Thymus (tissue), 11 donors: ENCODE measurements at regions not wholly inside any gene's neighbourhood (a gene's known extent, or its start where the extent isn't known, plus 50 kb on each side); places are given as distances from the start of the nearest gene placed in this dataset.

Experiments
- DNase-seq, 9 donors: peaks; one replicate each; pipeline ENCODE4 v3.0.0-alpha.2; 2013; ENCODE audit warnings: low spot score in 9 of 9, low read depth in 6 of 9, missing footprints in 1 of 9
- H3K27ac ChIP-seq, 2 donors: one replicate each; pipeline ENCODE4 v1.5.1; 2013; ENCODE audit warnings: control low read depth in 1 of 2, low read depth in 1 of 2, low read length in 1 of 2, mild to moderate bottlenecking in 1 of 2, moderate library complexity in 1 of 2
- H3K27me3 ChIP-seq, 2 donors: one replicate each; pipeline ENCODE4 v1.5.1; 2013; ENCODE audit warnings: low read length in 1 of 2; ENCODE audit not compliant: control insufficient read depth in 2 of 2, insufficient read depth in 1 of 2
- H3K36me3 ChIP-seq, 2 donors: one replicate each; pipeline ENCODE4 v1.5.1; 2013; ENCODE audit warnings: low read length in 1 of 2, mild to moderate bottlenecking in 1 of 2, moderate library complexity in 1 of 2; ENCODE audit not compliant: control insufficient read depth in 2 of 2, insufficient read depth in 2 of 2
- H3K4me1 ChIP-seq, 2 donors: one replicate each; pipeline ENCODE4 v1.5.1; 2013; ENCODE audit warnings: low read length in 2 of 2; ENCODE audit not compliant: control insufficient read depth in 2 of 2, insufficient read depth in 2 of 2
- H3K4me3 ChIP-seq, 2 donors: one replicate each; pipeline ENCODE4 v1.5.1; 2013; ENCODE audit warnings: low read length in 2 of 2, control low read depth in 1 of 2, mild to moderate bottlenecking in 1 of 2
- H3K9me3 ChIP-seq, 2 donors: one replicate each; pipeline ENCODE4 v1.5.1; 2013; ENCODE audit warnings: low read length in 1 of 2, mild to moderate bottlenecking in 1 of 2; ENCODE audit not compliant: control insufficient read depth in 2 of 2, insufficient read depth in 1 of 2
- WGBS: extraction: QIAGEN DNeasy Blood & Tissue Kit; methylation state at CpG from one replicate; pipeline ENCODE4 v1.1.7; 2013; 5-methylcytosine and 5-hydroxymethylcytosine counted together
- donor health status: healthy.

DNA sequence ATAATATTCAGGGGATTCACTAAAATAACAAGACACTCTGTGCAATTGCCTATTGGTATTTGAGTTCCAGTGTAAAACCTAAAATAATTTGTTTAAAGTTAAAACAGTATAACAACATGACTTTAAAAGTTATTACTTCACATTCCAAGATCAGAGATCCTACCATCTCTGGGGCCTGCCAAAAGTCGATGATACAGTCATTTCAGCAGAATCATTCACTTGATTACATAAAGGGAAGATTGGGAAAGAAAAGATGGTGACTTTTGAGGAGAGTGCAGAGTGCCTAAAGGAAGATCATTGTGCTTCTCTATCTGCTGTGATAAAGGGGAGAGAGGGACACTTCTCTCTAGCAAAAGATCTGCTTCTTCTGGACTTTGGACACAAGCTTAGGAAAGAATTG is 784.4 kb upstream of the ADGRL4 start:
- Histone ChIP-seq H3K36me3 (no peaks in the 10 kb centered on the region), H3K4me3 (no peak overlapping the region), H3K9me3 (no peaks in the 10 kb centered on the region), H3K27ac (no peak overlapping the region), H3K4me1 (no peaks in the 10 kb centered on the region), H3K27me3 (no peaks in the 10 kb centered on the region)
- DNase-seq = no peak
- 86% methylated on average over 1 of the region's 1 CpG for WGBS

DNA sequence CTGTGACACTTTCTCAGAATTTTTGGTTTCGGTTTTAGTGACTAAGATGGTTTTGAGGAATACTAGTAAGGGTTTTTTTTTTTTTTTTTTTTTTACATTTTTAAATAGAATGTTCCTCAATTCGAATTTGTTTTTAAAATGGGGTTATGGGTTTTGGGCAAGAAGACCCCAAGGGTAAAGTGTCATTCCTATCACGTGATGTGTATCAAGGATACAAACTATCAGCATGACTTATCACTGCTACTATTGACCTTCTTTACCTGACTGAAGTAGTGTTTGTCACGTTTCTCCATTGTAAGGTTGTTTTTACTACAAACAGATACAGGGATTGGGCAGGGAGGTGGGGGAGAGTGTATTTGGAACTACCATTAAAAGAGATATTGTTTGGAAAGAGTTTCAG is 781.1 kb upstream of the ADGRL4 start:
- Histone ChIP-seq H3K27ac (no peak overlapping the region), H3K4me3 (no peak overlapping the region), H3K4me1 (no peaks in the 10 kb centered on the region), H3K36me3 (no peaks in the 10 kb centered on the region), H3K27me3 (no peaks in the 10 kb centered on the region), H3K9me3 (no peaks in the 10 kb centered on the region)
- WGBS = 83% methylated on average over 4 of the region's 4 CpGs
- no peak for DNase-seq

DNA sequence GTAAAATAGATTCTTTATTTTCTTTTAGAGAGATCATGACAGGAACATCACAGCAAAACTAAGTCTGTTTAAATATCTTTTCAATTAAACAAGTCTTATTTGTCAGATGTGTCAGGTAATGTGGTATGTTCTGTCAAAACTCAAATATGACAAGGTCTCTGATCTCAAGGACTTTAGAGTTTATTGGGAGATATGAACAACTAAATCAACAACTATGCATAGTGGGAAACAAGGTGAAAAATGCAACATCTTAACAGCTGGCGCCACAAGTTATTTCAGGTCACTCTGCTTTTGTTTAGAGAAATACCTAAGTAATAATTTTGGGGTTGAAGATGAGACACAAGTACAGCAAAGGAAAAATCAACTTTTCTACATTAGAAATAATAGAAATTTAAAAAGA is 779.4 kb upstream of the ADGRL4 start:
- 95% methylated on average over 1 of the region's 1 CpG for WGBS
- no peaks in the 10 kb centered on the region for H3K36me3 ChIP-seq
- H3K27me3 ChIP-seq = no peaks in the 10 kb centered on the region
- no peak for DNase-seq
- no peak overlapping the region for H3K4me3 ChIP-seq
- H3K27ac ChIP-seq = no peak overlapping the region
- H3K4me1 ChIP-seq = no peaks in the 10 kb centered on the region
- H3K9me3 ChIP-seq = no peaks in the 10 kb centered on the region

DNA sequence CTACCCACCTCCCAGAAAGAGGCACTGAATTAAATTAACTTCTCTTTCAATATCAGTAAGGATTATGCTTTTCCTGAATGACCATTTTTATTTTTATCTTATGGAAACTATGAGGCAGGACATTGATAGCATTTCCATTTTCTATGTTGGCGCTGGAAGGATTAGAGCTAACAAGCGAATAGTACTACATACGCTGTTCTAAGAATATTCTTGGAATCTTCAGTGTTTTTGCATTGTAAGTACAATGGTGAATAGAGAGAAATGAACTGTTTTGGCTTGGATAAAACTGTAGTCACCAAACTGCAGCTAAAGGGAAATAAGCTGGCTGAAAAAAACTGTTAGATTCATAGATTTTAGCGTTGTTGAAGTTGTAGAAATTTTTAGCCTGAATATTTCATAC is 779.0 kb upstream of the ADGRL4 start:
- WGBS = 96% methylated on average over 4 of the region's 4 CpGs
- Histone ChIP-seq H3K27me3 (no peaks in the 10 kb centered on the region), H3K27ac (no peak overlapping the region), H3K9me3 (no peaks in the 10 kb centered on the region), H3K36me3 (no peaks in the 10 kb centered on the region), H3K4me1 (no peaks in the 10 kb centered on the region), H3K4me3 (no peak overlapping the region)
- DNase-seq = no peak

DNA sequence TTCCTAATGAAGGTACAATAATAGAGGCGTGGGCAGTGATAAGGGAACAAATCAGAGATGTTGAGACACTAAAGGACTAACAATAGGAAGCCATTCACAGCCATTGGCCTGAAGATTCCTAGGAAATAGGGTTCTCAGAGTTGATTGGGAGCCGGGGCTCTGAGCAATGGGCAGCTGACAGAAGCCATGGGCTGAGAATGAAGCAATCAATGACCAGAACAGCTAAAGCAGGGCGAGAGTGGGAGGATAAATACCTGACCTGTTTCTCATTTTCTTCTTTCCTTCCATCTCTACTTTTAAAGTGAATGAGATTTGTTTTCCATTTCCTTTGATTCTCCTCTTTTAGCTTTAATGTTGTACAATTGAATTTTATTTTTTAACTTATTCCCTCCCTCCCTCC is 774.7 kb upstream of the ADGRL4 start:
- H3K9me3 ChIP-seq = no peaks in the 10 kb centered on the region
- H3K27ac ChIP-seq = no peak overlapping the region
- WGBS = 73% methylated on average over 3 of the region's 3 CpGs

DNA sequence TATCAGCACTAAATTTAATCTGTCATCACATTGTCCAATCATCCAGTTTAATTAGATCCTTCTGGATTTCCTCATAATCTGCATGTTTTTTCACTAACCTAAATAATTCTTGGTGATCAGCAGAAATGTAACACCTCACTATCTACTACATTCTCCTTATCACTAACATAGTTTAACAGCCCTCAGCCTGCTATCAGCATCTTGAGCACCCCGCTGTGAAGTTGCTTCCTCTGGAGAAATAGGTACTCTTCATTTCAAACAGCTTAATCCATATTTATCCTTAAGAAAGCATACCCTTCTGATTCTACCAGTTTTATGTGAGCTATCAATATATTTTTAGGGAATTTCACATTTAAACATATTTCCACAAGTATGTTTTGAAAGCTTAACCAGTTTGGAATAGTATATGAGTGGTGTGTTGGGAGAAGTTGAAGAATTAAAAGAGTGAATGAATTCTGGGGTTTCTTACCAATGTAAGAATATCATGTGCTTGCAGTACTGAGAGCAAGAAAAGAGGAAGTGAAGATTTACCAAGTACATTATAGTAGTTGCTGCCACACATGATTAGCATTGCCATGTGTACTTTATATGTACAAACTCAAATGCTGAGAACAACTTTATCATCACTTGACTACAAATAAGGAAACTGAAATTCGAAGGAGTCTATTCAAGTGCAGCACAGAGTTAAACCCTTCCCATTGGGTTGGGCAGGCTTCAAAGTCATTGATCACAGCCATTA is 771.1 kb upstream of the ADGRL4 start:
- H3K27me3 ChIP-seq = no peaks in the 10 kb centered on the region
- H3K4me1 ChIP-seq = no peaks in the 10 kb centered on the region
- H3K27ac ChIP-seq = no peak overlapping the region
- H3K4me3 ChIP-seq = no peak overlapping the region
- H3K36me3 ChIP-seq = no peaks in the 10 kb centered on the region
- DNase-seq = no peak
- H3K9me3 ChIP-seq = no peaks in the 10 kb centered on the region
- 62% methylated on average over 2 of the region's 2 CpGs for WGBS

More for the DNA sequence above, 774.7 kb upstream of the ADGRL4 start:
- Histone ChIP-seq H3K4me1 (no peaks in the 10 kb centered on the region), H3K36me3 (no peaks in the 10 kb centered on the region), H3K27me3 (no peaks in the 10 kb centered on the region), H3K4me3 (no peak overlapping the region)
- DNase-seq = no peak

DNA sequence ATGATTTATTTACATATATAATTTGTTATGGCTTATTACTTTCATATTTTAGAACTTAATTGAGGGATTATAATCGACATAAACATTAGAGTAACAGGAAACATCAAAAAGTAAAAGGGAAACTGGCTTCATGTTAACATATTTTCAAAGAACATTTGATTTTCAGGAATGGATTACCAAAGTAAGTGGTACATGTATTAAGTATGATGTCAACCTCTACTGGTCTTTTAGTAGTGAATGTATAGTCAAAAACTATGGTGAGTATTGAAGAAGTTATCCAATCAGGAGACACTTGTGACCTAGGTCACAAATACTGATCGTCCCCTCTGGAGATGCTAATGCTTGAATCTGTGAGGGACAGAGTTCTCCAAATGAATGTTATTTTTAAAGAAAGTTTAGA is 768.9 kb upstream of the ADGRL4 start:
- no peaks in the 10 kb centered on the region for H3K36me3 ChIP-seq
- WGBS = 83% methylated on average over 2 of the region's 2 CpGs
- H3K27ac ChIP-seq = no peak overlapping the region
- H3K9me3 ChIP-seq = no peaks in the 10 kb centered on the region
- H3K4me1 ChIP-seq = no peaks in the 10 kb centered on the region
- H3K27me3 ChIP-seq = no peaks in the 10 kb centered on the region
- DNase-seq = no peak
- no peak overlapping the region for H3K4me3 ChIP-seq

DNA sequence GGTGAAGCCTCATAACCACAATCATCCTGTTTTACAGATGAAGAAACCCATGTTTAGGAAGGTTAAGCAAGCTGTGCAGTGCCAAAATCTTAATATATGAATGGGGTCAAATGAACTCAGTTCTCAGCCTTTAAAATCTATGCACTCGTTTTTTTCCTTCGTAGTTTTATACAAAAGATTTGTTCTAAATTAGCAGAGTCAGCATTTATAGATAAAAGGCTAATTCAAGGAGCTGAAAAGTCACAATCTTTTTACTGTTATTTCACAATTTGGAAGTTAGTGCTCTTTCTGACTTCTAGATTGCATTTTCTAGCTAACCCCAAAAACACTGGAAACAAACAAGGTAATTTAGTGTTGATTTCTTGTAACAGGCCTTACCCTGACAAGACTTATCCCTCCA is 766.9 kb upstream of the ADGRL4 start:
- WGBS = 93% methylated on average over 2 of the region's 2 CpGs
- no peaks in the 10 kb centered on the region for H3K4me1 ChIP-seq
- H3K27me3 ChIP-seq = no peaks in the 10 kb centered on the region
- DNase-seq = no peak
- H3K9me3 ChIP-seq = no peaks in the 10 kb centered on the region
- no peak overlapping the region for H3K4me3 ChIP-seq
- no peak overlapping the region for H3K27ac ChIP-seq
- H3K36me3 ChIP-seq = no peaks in the 10 kb centered on the region

DNA sequence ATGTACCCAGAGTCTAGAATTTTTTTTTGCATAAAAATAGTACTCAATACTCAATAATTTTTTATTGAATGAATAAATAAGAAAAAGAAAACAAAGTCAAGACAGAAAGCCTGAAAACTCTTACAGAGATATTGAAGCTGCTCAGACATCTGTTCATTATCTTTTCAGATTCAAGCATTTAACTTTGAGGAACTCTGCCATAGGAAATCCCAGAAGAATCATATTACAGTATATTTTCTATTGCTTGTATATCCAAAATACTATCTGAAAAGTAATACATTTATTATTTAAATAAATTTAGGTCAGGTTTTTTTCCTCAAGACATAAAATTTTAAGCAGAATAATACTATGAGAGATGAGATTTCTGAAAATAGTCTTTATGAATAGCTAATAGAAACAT is 755.9 kb upstream of the ADGRL4 start:
- H3K9me3 ChIP-seq = no peaks in the 10 kb centered on the region
- H3K4me1 ChIP-seq = no peaks in the 10 kb centered on the region
- no peaks in the 10 kb centered on the region for H3K27me3 ChIP-seq
- H3K27ac ChIP-seq = no peak overlapping the region
- H3K36me3 ChIP-seq = no peaks in the 10 kb centered on the region
- no peak overlapping the region for H3K4me3 ChIP-seq
- no peak for DNase-seq

DNA sequence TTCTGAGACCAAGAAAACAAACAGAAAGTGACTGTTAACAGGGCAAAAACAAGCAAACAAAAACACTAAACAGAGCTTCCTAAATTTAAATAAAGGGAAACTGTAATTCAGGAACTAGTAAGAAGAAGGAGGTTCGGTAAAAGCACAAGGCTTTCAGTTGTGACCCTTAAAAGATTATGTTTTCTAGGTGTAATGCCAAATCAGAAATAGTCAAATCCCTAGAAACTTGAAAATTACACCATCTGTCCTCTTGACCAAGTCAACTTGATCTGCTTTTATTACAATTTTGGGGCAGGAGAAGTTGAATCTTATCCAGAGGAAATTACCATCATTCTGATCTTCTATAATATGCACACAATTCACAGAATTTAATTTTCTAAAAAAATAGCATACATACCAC is 754.0 kb upstream of the ADGRL4 start:
- Histone ChIP-seq H3K36me3 (no peaks in the 10 kb centered on the region), H3K27me3 (no peaks in the 10 kb centered on the region), H3K27ac (no peak overlapping the region), H3K4me3 (no peak overlapping the region), H3K4me1 (no peaks in the 10 kb centered on the region), H3K9me3 (no peaks in the 10 kb centered on the region)
- 86% methylated on average over 1 of the region's 1 CpG for WGBS
- no peak for DNase-seq
